ENCODE measurements at regions not wholly inside any gene's neighbourhood (a gene's known extent, or its start where the extent isn't known, plus 50 kb on each side); places are given as distances from the start of the nearest gene placed in this dataset.

DNA sequence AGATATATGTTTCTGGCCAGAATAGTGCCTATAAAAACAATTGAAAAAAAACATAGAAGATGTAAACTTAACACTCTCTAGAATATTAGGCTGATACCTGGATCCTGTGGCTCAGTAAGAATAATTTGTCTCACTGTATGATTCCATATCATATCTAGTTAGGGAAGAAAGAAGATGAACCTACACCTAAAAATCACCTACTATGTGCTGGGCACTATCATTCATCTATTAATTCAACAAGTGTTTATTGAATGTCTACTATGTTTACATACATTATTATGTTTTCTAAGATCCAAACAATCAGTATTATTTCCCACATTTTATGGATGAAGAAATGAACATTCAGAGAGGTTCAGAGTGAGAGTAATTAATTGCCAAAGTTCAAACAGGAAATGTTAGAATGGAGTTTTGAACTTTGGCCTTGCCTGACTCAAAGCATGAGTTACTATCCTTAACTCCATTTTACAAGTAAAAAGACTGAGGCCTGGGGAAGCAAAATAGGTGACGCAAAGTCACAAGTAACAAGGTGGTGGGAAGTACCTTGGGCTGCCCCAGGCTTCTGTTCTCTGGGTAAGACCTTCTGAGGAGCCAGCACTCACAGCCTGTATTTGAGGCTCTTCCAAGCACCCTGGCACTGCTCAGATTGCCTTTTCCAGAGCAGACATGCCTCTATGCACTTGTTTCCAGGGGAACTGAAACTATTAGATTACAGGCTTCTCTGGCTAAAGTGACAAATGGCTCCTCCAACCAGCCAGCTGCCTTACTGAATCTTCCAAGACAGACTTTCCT lies 111.1 kb upstream of the ACSL4 start:
- peak; percentile 13 to 48 for DNase-seq

DNA sequence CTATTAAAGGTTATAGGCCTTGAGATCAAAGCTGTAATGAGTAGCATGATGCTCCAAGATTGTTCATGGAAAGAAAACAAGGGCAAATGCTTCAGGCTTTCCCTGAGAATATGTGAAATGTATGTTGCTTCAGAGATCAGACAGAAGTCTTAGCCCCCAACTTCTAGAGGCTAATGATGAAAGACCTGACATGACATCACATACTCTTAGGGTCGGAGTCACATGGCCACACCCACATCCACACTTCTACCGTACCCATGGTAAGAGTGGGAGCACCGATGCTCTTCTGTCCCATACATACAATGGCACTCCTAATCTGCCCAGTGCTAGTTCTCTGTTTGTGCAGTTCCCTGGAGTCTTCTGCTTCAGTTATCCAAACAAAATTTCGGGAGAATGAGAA lies 111.9 kb upstream of the ACSL4 start:
- no peak for DNase-seq

DNA sequence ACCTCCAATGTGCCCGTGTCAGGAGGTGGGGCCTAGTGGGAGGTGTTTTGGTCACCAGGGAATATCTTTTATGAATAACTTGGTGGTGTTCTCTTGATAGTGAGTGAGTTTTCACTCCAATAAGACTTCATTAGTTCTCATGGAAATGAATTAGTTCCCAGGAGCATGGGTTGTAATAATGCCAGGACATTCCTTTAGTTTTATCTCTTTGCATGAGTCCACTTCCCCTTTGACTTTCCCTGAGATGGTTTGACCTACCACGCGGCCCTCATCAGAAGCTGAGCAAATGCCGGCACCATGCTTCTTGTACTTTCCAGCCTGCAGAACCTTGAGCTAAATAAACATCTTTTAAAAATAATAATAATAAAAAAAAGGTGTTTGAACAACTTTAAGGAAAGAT lies 112.9 kb upstream of the ACSL4 start:
- no peak for DNase-seq

DNA sequence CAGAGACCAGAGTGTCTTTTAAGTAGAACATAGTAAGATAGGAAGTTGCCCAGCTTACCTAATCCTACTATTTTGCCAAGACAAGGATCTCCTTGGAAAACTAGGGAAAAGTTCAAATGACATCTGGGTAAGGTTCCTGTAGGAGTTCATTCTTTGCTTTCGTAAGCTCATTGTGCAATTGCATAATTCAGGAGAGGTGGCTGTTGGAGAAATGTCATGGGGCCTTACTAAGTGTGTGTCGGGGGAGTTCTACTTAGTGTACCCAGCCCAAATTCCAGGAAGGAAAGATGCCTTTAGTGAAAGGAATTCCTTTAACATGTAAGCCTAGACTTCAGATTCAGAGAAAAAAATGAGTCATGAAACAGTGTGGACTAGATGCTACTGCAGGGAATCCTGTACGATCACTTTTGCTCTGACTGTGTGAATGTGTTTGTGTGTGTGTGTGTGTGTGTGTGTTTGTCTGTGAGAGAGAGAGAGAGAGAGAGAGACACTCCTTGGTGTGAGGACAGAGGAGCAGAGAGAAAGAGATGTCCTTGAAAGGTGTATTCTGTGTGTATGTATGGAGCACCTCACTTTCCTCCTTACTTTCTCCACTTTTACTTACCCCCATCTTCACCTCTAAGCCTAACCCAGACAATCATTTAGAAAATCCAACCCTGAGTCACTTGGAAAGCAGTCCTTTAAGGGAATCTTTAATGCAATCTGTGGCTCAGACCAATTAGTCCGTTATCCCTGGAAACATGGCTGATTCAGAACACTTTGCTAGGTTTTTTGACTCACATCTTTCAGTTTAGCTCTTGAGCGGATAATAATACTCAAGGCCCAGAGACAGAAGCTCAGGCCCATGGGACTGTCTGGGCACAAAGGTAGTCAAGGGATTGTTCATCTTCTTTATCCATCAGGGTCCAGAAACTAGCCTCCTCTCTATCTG lies 114.5 kb upstream of the ACSL4 start:
- DNase-seq, result no peak

DNA sequence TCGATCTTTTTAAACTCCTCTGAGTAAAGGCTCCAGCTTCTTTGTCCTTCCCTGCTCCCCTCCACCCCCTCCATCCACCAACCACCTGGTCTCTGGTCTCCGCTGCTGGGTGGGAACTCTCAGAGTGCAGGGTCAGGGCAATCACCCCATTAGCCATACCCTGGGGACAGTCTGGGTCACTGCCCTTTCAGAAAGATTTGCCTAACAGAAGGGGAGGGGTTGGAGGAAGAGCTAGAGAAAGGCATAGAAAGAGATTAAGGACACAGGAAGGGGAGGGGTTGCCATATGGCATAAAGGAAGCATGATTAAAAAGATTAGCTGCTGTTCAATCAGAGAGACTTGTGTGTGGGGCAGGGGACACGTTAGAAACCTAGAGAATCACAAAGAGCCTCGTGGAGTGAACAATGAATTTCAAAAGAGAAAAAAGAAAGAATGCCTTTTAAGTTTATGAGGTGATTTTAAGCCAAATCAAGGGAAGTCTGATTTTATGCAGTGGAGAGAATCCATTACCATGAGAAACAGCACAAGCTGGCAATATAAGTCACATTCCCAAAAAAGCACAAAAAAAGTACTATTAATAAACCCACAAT lies 115.5 kb upstream of the ACSL4 start:
- DNase-seq, result no peak

DNA sequence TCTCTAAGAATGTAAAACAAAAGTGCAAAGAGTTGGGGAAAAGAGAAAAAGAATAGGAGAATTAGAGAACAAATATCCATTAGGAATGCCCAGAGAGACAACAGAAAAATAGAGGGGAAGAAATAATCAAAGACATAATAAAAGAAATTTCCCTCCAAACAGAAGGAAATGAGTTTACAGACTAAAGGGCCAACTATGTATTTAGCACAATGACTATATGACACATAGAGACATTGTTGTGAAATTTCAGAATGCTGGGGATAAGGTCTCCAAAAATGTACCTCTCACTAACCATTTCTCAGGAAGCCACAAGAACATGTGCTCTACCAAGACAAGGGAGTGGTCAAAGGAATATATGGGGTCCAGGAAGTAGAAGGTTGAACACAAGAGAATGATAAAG lies 121.0 kb upstream of the ACSL4 start:
- no peak for DNase-seq

DNA sequence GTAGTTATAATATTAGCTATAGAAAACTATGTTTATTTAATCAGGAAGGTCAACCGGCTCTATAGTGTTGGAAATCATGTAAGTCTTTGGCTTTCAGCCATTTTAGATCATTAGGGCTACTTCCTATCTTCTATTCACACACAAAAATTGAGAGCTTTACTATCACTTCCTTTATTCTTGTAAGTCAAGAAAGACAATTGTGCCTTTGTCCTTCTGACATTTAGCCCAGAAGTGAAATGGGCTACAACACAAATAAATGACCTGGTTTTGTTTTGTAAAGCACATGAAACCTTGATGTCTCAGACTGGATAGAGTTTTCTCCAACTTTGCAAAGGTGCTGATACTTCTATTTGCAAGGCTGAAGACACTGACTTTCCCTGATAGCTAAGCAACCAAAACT lies 122.4 kb upstream of the ACSL4 start:
- no peak for DNase-seq

DNA sequence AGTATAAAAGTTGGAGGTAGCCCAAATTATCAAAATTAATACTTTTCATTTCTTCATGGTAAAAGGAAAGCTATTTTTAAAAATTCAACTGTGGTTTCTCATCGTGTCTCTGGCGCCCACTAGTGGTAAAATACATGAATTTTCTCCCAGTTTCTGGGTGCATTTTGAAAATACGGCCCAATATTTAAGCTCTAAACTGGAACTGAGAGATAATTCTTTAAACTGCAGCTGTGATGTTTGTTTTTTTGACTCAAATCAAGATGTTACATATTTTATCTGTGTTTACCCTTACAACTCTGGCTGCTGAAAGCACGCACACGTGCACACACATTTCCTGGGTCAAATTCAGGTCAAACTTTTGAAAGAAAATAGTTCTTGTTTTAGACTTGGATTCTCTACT lies 123.9 kb upstream of the ACSL4 start:
- peak in 1 of 2 donors; percentile 4 for DNase-seq

DNA sequence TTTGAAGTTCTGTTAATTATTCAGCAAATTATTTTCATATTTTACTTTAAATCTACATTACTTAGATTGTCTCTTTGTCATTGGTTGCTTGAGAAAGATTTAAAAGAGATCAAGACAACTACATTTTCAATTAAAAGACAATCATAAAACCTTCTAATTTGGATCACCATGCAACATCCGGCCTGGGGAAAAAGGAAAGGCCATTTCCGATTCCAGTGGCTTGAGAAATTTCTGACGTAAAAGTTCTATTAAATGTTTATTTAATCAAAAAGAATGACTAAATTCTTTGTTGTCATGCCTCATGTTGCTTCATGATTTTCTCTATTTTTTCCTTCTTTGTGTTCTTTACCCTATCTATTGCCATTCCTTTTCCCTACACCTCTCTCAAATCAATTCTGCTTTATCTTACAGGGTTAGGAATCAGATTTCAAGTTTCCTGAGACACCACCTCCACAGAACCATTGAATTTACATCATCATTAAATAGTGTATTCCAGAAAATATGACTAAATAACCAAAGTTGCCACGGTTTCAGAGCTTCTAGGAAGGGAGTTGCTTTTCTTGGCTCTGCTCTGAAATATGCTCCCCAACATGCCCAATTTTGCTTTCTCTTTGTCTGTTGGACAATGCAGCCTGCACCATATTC lies 124.6 kb upstream of the ACSL4 start:
- no peak for DNase-seq

DNA sequence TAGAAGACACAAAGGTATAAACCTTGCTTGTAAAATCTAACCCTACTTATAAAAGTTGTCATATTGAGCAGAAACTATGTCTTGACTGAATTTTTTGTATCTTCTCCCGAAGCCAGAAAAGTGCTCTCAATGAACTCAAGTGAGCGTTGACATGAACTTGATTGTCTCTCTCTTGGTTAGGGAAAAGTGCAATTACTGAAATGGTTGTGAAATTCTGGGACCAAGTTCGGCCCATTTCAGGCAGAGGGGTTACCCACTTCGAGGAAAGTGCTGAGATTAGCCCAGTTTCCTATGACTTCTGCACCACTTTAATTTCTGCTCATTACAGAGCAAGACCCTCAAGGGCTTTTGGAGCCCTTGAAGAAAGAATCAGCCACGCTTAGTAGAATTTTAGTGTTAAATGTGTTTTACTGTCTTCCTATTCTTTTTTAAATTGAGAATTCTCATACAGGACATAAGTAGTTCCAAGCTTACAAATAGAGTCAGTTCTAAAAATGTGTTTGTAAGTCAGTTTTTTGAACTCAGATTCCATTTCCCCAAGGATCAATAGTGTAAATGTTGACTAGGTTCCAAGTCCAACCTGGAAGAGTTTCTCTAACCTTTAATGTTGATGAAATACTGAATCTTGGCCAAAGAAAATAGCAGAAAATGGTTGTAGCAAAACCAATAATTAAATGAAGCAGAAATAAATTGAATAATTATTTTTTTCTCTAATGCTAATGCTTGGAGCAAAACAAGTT lies 125.7 kb upstream of the ACSL4 start:
- no peak for DNase-seq

DNA sequence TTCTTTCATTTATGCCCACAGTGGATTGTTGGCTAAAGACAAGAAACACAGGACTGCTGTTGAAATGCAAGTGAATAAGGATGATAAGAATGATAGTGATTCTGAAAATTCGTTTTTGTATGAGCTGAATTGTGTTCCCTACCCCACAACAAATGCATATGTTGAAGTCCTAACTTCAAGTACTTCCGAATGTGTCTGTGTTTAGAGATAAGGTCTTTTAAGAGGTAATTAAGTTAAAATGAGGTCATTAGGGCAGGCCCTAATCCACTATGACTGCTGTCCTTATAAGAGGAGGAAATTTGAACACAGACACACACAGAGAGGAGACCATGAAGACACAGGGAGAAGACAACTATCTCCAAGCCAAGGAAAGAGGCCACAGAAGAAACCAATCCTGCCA lies 126.6 kb upstream of the ACSL4 start:
- DNase-seq, result no peak

DNA sequence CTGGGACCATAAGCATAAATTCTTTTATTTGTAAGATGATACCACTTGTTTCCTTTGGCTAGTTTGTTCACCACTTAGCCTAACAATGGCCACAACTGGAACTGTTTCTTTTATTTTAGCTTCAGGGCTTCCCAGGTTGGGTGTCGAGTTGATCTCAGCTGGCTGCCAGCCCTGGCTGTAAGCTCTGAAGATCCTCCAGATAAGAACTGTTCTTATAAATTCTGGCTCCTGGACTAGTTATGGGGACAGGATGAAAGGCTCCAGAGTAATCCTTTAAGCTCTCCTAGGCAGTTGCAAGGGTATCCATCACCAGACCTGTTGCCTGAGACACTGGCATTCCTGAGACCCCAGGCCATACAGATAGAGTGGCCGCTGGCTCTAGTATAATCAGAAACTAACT lies 129.4 kb upstream of the ACSL4 start:
- DNase-seq, result no peak

DNA sequence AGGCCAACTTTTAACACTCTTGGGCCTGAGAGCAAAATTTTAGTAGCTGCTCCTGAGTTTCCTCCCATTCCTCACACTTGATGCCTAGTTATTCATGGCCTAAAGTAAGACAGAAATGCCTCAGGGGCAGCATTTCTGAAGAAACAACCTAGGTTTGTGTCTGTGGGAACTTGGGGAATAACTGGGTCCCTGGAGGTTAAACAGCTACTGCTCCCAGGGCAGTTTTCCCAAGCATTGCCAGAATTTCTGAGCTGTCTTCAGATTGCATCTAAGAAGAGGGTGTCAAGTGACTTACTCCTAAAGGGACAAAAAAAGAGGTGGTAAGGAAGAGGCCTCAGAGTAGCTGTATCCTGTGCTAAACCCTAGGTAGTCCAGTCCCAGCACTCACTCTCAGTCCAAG lies 130.8 kb upstream of the ACSL4 start:
- no peak for DNase-seq

DNA sequence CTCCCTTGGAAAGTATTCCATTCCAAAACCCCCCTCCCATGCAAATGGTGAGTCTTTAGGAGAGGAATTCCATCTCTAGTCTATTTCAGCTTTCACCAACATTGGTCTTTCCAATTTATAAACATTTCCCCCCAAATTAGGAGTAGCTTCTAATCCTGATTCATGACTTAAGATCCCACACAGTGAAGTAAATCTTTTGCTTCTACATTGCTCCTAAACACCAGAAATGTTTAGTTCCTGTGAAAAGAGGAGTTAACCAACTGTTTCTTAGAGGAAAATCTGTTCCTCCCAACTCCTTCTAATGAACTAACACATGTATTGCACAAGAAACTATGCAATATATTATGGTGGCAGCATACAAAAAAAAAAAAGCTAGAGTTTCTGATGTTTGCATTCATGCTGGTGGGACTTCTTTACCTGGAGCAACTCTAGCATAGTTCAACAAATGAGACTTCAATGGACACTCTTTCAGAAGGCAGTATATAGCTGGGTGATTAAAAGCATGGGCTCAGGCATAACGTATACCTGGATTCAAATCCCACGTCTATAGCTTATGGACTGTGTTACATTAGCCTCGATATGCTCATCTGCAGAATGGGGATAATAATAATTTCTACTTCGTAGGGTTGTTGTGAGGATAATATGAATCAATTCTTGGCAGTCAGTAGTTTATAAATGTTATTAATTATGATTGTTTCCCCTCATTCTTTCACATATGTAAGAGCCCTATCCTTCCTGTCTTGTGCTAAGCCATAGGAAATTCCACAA lies 131.6 kb upstream of the TMEM164 start:
- DNase-seq, result no peak

DNA sequence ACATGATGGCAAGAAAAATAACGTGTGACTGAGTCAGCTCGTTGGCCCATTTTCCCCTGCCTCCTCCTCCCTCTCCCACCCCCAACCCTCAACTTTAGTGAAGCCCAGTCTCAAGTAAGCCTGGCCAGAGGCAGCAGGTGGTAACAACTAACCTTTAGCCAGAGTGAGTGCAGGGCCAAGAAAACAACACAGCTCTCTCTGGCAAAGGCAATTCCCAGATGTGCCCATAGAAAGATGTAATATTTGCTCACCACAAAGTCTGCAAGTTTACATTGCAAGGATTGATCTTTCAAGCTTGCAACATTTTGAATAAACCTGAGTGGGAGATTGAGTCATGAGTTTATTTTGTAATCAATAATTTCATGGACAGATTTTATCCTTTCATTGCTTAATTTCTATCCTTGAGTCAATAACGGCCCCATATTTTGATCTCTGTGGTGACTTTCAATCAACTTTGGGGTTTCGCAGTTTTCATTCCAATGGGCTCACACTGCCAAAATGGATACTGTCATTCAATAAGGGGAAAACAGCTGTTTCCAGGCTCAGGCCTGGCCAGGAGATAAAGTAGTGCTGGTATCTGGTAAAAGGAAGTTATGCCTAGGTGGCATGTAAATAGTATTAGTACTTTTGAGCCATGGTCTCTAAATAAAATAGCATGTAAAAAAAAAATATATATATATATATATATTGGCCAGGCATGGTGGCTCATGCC lies 130.7 kb upstream of the TMEM164 start:
- no peak for DNase-seq

DNA sequence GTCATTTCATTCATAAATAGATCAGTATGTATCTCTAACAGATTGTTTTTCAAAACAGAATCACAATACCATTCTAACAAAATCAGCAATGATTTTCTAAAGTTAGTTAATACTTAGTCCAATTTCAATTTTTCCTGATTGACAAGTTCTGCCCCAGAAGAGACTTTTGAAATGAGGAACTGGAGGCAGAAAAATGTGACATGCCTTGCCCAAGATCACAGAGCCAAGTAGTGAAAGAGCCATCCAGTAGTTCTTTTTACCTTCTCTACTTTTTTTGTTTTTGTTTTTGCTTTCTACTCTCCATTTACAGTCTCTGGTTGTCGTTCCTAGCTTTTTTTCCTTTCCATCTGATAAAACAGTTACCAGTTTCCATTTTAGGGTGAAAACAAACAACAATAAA lies 129.3 kb upstream of the TMEM164 start:
- DNase-seq, result no peak

DNA sequence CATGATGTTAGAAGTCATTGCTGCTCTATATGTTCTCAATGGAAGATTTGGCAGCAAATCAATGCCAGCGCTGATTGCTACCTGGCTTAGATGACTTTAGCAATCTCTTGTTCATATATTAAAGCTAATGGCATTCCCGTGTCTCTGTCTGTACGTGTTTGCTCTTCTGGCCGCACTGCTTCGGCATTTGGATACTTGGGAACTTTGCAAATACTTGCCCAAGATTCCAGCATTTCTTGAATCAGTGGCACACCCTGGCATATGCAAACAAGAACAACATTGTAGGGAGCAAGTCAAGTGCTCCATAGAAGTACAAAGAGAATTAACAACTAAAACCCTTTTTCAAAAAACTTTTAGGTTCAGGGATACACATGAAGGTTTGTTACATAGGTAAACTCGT lies 128.9 kb upstream of the TMEM164 start:
- no peak for DNase-seq

DNA sequence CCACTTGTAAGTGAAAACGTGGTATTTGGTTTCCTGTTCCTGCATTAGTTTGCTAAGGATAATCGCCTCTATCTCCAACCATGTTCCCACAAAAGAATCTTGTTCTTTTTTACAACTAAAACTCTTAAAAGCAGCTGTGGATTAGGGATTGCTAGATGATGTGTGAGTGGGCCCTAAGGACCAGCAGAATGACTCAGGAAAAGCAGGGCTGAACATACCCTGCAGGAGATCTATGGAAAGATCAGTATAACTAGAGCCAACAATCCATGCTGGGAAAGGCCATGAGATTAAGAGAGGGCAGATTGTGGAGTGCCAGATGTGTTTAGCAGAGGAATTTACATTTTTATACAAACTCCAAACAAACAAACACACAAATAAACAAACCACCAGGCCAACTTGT lies 128.4 kb upstream of the TMEM164 start:
- no peak for DNase-seq

DNA sequence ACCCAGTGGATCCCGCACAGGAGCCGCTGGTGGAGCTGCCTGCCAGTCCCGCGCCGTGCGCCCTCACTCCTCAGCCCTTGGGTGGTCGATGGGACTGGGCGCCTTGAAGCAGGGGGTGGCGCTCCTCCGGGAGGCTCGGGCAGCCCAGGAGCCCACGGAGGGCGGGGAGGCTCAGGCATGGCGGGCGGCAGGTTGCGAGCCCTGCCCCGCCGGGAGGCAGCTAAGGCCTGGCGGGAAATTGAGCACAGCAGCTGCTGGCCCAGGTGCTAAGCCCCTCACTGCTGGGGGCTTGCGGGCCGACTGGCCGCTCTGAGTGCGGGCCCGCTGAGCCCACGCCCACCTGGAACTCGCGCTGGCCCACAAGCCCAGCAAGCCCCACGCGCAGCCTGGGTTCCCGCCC lies 127.1 kb upstream of the TMEM164 start:
- DNase-seq, result no peak

DNA sequence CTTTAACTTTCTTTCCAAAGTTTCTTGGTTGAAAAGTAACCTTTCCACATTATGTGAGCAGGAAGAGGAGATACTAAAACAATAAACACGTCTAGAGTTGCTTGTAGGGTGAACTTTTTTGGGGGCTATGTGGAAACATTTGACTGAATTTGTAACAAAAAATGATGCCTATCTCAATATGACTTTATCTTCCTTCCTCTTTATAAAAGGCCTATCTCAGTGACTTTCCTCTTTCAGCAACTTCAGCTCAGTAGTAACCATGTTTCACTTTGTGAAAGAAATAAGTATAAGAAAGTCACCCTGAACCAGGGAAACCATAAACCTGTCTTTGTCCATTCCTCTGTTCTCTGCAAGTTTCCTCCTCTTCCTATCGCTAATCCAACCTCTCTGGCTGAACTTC lies 124.7 kb upstream of the TMEM164 start:
- DNase-seq, result no peak

DNA sequence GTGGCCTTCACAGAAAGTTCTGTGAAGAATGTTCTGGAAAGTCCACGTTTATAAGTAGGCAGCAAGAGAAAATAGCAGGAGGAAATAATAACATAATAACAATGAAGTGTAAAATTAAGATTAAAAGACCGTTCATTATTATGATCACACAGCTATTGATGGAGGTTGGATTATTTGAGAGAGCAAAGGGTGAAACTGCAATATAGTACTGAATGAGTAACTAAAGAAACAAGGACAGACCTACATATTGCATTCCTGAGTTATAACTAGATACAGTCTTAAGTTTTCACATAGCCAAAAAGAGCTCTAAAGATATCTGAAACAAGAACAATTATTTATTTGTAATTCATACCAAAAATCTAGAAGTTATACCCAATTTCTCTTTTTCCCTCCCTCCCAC lies 122.9 kb upstream of the TMEM164 start:
- DNase-seq, result no peak

Measured in hippocampal formation (tissue), 2 donors.